OCI-LY7 (cell line): ENCODE measurements at regions not wholly inside any gene's neighbourhood (a gene's known extent, or its start where the extent isn't known, plus 50 kb on each side); places are given as distances from the start of the nearest gene placed in this dataset.

Experiments
- BruUV-seq: library from RNA; stranded (reverse); fragments of 400-500 nt; replicated peaks from 2 replicates; lab custom pipeline; 2021; lab: Mats Ljungman, UMichigan
- CTCF ChIA-PET: fragments of 300-600 bp; sonication (Branson Sonifier 250); formaldehyde crosslinking; loops from one replicate; lab custom pipeline; 2022; ENCODE audit warnings: antibody characterized with exemption; ENCODE audit not compliant: unreplicated experiment; lab: Charles Lee
- POLR2A ChIA-PET: fragments of 300-600 bp; sonication (Branson Sonifier 250); formaldehyde crosslinking; loops from one replicate; lab custom pipeline; 2022; ENCODE audit warnings: antibody characterized with exemption; lab: Charles Lee
- DNase-seq: peaks from one replicate; pipeline ENCODE4 v3.0.0-alpha.2; 2015; ENCODE audit warnings: low spot score
- H2AFZ ChIP-seq: fragments of 200-600 bp; sonication (generic), shearing (Covaris generic); 2 replicates; pipeline ENCODE4 v1.6.1; 2014; ENCODE audit warnings: mild to moderate bottlenecking, antibody characterized with exemption, low read length, moderate library complexity
- H3K27ac ChIP-seq: fragments of 200-600 bp; sonication (generic); 2 replicates; pipeline ENCODE4 v1.5.1; 2014; ENCODE audit warnings: mixed run types, low read depth, mild to moderate bottlenecking, moderate library complexity, low read length, inconsistent platforms; ENCODE audit not compliant: poor library complexity, severe bottlenecking
- H3K36me3 ChIP-seq: fragments of 200-600 bp; sonication (generic); 2 replicates; pipeline ENCODE4 v1.6.1; 2014; ENCODE audit warnings: mild to moderate bottlenecking, antibody characterized with exemption, low read length, moderate library complexity, mixed read lengths; ENCODE audit not compliant: insufficient read depth
- H3K4me1 ChIP-seq: fragments of 200-600 bp; sonication (generic); 2 replicates; pipeline ENCODE4 v1.5.1; 2014; ENCODE audit warnings: mild to moderate bottlenecking, low read length; ENCODE audit not compliant: insufficient read depth, poor library complexity, severe bottlenecking
- H3K4me2 ChIP-seq: fragments of 200-600 bp; sonication (generic); 2 replicates; pipeline ENCODE4 v1.6.1; 2014; ENCODE audit warnings: mild to moderate bottlenecking, low read length
- H3K4me3 ChIP-seq: fragments of 200-600 bp; sonication (generic); 2 replicates; pipeline ENCODE4 v1.5.1; 2014; ENCODE audit warnings: mild to moderate bottlenecking, low read depth, low read length; ENCODE audit not compliant: poor library complexity, severe bottlenecking
- H3K79me2 ChIP-seq: fragments of 200-600 bp; sonication (generic); 2 replicates; pipeline ENCODE4 v1.6.1; 2016; ENCODE audit warnings: low read depth, mild to moderate bottlenecking, low read length, moderate library complexity, mixed read lengths; ENCODE audit not compliant: insufficient read depth
- H3K9me2 ChIP-seq: fragments of 200-600 bp; sonication (generic); 2 replicates; pipeline ENCODE4 v1.6.1; 2016; ENCODE audit warnings: mild to moderate bottlenecking, low read length, mixed read lengths; ENCODE audit not compliant: insufficient read depth
- H3K9me3 ChIP-seq: fragments of 200-600 bp; sonication (generic); 2 replicates; pipeline ENCODE4 v1.6.1; 2014; ENCODE audit warnings: mild to moderate bottlenecking, mixed run types, low read length, mixed read lengths
- H4K20me1 ChIP-seq: fragments of 200-600 bp; sonication (generic); 2 replicates; pipeline ENCODE4 v1.6.1; 2014; ENCODE audit warnings: mild to moderate bottlenecking, antibody characterized with exemption, low read length, moderate library complexity, mixed read lengths; ENCODE audit not compliant: insufficient read depth
- EZH2phosphoT487 ChIP-seq: fragments of 200-600 bp; sonication (generic); IDR thresholded peaks from 2 replicates; pipeline ENCODE4 v1.6.1; 2018; ENCODE audit warnings: low read depth, borderline replicate concordance, mild to moderate bottlenecking, mixed run types, antibody characterized with exemption, low read length, moderate library complexity, mixed read lengths
- intact Hi-C: fragments of 100-400 bp; cut with micrococcal nuclease; formaldehyde crosslinking; loops from one replicate; pipeline ENCODE4 v1.10.0; 2022; ENCODE audit not compliant: unreplicated experiment
- TF ChIP-seq, protein P1 (sequence below): fragments of 200-600 bp; sonication (generic); conservative IDR thresholded peaks from 2 replicates; pipeline ENCODE4 v1.5.1; 2014; ENCODE audit warnings: mild to moderate bottlenecking, antibody characterized with exemption, low read length, moderate library complexity, mixed read lengths

DNA sequence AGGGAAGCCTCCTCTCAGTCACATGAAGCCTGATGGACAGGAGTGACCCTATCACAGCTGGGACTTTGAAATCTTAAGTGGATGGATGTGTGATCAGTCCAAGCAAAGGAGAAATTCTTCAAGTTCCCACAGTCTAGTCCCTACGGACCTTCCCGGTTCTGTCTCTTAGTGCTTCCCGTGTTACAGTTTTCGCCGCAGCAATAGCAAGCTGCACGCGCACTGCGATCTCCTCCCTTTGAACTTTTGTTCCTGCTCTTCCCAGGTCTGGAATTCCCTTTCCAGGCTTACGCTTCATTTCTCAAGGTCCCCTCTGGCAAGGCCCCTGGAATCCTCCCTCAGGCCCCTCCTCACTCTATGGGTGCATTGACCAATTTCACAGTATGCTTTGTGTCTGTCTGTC lies 89.2 kb downstream of the VEGFA start:
- Histone ChIP-seq H3K79me2 (no peaks in the 10 kb centered on the region), H3K9me2 (no peaks in the 10 kb centered on the region), H3K4me3 (no peak overlapping the region), H3K4me1 (no peaks in the 10 kb centered on the region), H3K27ac (no peak overlapping the region), H3K4me2 (no peak overlapping the region), H3K36me3 (no peaks in the 10 kb centered on the region), H2AFZ (no peak overlapping the region), H4K20me1 (no peaks in the 10 kb centered on the region), H3K9me3 (no peaks in the 10 kb centered on the region)
- POLR2A ChIA-PET, result interaction anchor here (0.6 kb wide), 2 partner anchors 239 to 1983 kb away, joined by 3 to 6 read pairs; no protein-coding TSS in a partner anchor
- TF ChIP-seq, protein P1, sequence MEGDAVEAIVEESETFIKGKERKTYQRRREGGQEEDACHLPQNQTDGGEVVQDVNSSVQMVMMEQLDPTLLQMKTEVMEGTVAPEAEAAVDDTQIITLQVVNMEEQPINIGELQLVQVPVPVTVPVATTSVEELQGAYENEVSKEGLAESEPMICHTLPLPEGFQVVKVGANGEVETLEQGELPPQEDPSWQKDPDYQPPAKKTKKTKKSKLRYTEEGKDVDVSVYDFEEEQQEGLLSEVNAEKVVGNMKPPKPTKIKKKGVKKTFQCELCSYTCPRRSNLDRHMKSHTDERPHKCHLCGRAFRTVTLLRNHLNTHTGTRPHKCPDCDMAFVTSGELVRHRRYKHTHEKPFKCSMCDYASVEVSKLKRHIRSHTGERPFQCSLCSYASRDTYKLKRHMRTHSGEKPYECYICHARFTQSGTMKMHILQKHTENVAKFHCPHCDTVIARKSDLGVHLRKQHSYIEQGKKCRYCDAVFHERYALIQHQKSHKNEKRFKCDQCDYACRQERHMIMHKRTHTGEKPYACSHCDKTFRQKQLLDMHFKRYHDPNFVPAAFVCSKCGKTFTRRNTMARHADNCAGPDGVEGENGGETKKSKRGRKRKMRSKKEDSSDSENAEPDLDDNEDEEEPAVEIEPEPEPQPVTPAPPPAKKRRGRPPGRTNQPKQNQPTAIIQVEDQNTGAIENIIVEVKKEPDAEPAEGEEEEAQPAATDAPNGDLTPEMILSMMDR, result no peak
- TF ChIP-seq EZH2phosphoT487, result no peak
- no peak for DNase-seq
- no TSS peak for BruUV-seq
- CTCF ChIA-PET, result no interaction called here
- intact Hi-C loops, result no loop called here

DNA sequence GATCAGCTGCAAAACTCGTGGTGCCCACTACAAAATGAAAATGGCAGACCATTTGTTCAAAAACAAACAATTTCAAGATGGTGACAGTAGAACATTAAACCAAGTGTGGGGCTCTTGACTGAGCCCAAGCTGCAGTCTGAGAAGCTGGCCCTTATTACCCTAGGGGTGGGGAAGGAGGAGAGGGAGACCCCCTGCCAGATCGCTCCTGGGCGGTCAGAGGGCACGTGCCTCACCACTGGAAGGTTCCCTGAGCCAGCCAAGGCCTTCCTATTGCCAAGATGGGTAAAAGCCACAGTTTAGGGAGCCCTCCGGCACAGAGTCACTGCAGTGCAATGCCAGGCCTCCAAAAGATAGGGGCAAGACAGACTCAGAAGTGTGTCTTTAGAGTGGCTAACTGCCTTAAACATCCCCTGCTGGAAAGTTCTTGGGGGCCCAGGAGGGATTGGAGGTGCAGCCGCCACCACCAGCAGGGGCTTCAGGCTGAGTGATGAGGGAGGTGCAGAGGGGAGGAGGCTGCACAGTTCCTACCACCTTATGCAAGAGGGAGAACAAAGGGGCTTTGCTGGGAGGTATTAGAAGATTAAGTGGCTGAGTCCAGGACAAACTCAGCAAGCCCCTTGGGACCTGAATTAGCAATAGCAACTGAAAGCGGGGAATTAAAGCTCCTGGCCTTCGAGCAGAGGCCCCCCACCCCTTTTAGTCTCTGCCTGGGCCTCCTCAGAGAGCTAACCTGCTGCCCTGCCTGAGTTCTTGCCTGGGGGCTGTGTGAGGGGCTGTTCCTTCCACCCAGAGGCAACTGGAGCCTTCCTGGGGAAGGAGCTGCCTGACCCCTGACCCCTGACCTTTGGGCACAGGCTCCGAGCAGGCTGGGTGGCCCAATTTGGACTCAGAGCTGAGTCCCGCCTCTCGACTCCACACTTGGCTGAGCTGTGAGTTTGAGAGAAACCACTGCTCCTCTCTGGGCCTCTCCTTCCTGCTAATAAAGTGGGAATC lies 88.4 kb downstream of the VEGFA start:
- DNase-seq, result no peak
- no TSS peak for BruUV-seq
- no peaks in the 10 kb centered on the region for H3K36me3 ChIP-seq
- H3K79me2 ChIP-seq, result no peaks in the 10 kb centered on the region
- H3K9me3 ChIP-seq, result no peaks in the 10 kb centered on the region
- TF ChIP-seq, protein P1, result no peak
- no peak for TF ChIP-seq EZH2phosphoT487
- H4K20me1 ChIP-seq, result no peaks in the 10 kb centered on the region
- H2AFZ ChIP-seq, result no peak overlapping the region
- H3K4me2 ChIP-seq, result no peak overlapping the region
- ChIA-PET CTCF (no interaction called here), POLR2A (interaction anchor here (0.6 kb wide), 1 partner anchor 1984 kb away, joined by 3 read pairs; no protein-coding TSS in a partner anchor)
- intact Hi-C loops, result no loop called here
- H3K4me1 ChIP-seq, result no peaks in the 10 kb centered on the region
- H3K27ac ChIP-seq, result no peak overlapping the region
- H3K4me3 ChIP-seq, result no peak overlapping the region
- no peaks in the 10 kb centered on the region for H3K9me2 ChIP-seq
